ENCODE measurements at regions not wholly inside any gene's neighbourhood (a gene's known extent, or its start where the extent isn't known, plus 50 kb on each side); places are given as distances from the start of the nearest gene placed in this dataset.

DNA sequence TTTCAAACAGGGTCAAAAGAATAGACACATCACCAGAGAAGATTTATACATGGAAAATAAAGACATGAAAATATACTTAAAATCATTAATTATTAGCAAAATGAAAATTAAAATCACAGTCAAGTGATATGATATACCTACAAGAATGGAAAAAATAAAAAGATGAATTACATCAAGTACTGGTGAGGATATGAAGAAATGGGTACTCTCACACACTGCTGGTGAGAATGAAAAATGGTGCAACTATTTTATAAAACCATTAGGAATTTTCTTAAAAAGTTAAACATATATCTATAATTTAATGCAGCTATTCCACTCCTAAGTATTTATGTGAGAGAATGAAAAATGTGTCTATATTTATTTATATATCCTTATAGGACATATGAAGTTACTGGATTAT is 136.3 kb upstream of the GRIK2 start:
- TF ChIP-seq, protein P1, sequence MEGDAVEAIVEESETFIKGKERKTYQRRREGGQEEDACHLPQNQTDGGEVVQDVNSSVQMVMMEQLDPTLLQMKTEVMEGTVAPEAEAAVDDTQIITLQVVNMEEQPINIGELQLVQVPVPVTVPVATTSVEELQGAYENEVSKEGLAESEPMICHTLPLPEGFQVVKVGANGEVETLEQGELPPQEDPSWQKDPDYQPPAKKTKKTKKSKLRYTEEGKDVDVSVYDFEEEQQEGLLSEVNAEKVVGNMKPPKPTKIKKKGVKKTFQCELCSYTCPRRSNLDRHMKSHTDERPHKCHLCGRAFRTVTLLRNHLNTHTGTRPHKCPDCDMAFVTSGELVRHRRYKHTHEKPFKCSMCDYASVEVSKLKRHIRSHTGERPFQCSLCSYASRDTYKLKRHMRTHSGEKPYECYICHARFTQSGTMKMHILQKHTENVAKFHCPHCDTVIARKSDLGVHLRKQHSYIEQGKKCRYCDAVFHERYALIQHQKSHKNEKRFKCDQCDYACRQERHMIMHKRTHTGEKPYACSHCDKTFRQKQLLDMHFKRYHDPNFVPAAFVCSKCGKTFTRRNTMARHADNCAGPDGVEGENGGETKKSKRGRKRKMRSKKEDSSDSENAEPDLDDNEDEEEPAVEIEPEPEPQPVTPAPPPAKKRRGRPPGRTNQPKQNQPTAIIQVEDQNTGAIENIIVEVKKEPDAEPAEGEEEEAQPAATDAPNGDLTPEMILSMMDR (IDR thresholded peaks at IDR 0.05; ENCODE audit: low read depth, low read length, missing input control), result no peak
- TF ChIP-seq, protein P2, sequence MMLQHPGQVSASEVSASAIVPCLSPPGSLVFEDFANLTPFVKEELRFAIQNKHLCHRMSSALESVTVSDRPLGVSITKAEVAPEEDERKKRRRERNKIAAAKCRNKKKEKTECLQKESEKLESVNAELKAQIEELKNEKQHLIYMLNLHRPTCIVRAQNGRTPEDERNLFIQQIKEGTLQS (IDR thresholded peaks at IDR 0.05), result no peak
- TF ChIP-seq, protein P3, sequence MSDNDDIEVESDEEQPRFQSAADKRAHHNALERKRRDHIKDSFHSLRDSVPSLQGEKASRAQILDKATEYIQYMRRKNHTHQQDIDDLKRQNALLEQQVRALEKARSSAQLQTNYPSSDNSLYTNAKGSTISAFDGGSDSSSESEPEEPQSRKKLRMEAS (IDR thresholded peaks at IDR 0.05), result no peak
- TF ChIP-seq, protein P4, sequence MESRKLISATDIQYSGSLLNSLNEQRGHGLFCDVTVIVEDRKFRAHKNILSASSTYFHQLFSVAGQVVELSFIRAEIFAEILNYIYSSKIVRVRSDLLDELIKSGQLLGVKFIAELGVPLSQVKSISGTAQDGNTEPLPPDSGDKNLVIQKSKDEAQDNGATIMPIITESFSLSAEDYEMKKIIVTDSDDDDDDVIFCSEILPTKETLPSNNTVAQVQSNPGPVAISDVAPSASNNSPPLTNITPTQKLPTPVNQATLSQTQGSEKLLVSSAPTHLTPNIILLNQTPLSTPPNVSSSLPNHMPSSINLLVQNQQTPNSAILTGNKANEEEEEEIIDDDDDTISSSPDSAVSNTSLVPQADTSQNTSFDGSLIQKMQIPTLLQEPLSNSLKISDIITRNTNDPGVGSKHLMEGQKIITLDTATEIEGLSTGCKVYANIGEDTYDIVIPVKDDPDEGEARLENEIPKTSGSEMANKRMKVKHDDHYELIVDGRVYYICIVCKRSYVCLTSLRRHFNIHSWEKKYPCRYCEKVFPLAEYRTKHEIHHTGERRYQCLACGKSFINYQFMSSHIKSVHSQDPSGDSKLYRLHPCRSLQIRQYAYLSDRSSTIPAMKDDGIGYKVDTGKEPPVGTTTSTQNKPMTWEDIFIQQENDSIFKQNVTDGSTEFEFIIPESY (IDR thresholded peaks at IDR 0.05), result no peak
